ENCODE measurements at regions not wholly inside any gene's neighbourhood (a gene's known extent, or its start where the extent isn't known, plus 50 kb on each side); places are given as distances from the start of the nearest gene placed in this dataset.
A peak's percentile ranks its signal among the peaks of the same experiment; 100 is the strongest.

DNA sequence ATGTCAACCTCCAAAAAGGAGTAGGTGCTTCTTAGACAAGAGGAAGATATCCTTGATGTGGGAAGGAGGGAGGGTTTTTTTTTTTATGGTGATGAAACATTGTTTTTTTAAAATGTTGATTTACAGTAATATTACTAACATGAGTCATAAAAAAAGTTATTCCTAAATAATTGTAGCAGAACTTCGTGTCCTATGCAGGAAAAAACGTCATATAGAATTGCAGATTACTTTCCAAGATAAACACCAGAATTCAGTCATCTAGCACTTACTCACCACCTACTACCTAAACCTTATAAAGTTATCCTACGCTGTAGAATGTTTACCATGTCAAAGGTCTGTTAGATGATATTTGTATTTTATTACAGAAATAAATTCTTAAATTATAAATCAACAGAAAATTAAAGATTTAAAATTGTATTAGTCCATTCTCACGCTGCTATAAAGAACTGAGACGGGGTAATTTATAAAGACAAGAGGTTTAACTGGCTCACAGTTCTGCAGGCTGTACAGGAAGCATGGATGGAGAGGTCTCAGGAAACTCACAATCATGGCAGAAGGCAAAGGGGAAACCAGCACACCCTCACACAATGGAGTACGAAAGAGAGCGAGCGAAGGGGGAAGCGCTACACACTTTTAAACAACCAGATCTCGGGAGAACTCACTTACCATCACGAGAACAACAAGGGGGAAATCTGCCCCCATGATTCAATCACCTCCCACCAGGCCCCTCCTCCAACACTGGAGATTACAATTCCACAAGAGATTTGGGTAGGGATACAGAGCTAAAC is 105.2 kb upstream of the NEBL start:
- no peak for TF ChIP-seq REST (IDR thresholded peaks at IDR 0.05; ENCODE audit: insufficient read depth in 1 of 2, low read depth in 2 of 2, low read length in 1 of 2)
- no peak for TF ChIP-seq TCF7L2 (IDR thresholded peaks at IDR 0.05; ENCODE audit: low read depth, low read length)
- no peak for TF ChIP-seq SIN3A (IDR thresholded peaks at IDR 0.05; ENCODE audit: borderline replicate concordance, insufficient read depth, low read depth, low read length)
- TF ChIP-seq POLR2AphosphoS5 (IDR thresholded peaks at IDR 0.05; ENCODE audit: low read depth, low read length), result no peak
- TF ChIP-seq, protein P1, sequence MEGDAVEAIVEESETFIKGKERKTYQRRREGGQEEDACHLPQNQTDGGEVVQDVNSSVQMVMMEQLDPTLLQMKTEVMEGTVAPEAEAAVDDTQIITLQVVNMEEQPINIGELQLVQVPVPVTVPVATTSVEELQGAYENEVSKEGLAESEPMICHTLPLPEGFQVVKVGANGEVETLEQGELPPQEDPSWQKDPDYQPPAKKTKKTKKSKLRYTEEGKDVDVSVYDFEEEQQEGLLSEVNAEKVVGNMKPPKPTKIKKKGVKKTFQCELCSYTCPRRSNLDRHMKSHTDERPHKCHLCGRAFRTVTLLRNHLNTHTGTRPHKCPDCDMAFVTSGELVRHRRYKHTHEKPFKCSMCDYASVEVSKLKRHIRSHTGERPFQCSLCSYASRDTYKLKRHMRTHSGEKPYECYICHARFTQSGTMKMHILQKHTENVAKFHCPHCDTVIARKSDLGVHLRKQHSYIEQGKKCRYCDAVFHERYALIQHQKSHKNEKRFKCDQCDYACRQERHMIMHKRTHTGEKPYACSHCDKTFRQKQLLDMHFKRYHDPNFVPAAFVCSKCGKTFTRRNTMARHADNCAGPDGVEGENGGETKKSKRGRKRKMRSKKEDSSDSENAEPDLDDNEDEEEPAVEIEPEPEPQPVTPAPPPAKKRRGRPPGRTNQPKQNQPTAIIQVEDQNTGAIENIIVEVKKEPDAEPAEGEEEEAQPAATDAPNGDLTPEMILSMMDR (IDR thresholded peaks at IDR 0.05), result no peak
- DNase-seq (ENCODE audit: low read depth, low spot score) (no peak), ATAC-seq (peak; percentile 53; the same call in 1 of the 2 replicates)
- in situ Hi-C loops (cut with HindIII; ENCODE audit: low pct_unique_long_range_greater_than_20kb, low sequenced_read_pairs), result no loop called here
- H3K4me3 ChIP-seq (ENCODE audit: low read depth in 2 of 2, low read length in 2 of 2), result no peak overlapping the region
- peaks cover 12% of the 10 kb centered on the region; the same call in 1 of the 2 replicates for H3K4me1 ChIP-seq (ENCODE audit: control insufficient read depth, insufficient read depth, low read length)
- H3K9me3 ChIP-seq (ENCODE audit: control insufficient read depth, insufficient read depth, low read depth, low read length), result no peaks in the 10 kb centered on the region
- intact Hi-C loops (cut with micrococcal nuclease; ENCODE audit: unreplicated experiment), result no loop called here
- no peaks in the 10 kb centered on the region for H3K27me3 ChIP-seq (ENCODE audit: control insufficient read depth, insufficient read depth, low read length)
- POLR2A ChIA-PET, result no interaction called here
- no TSS peak for BruUV-seq (replicated peaks)
- H3K27ac ChIP-seq (ENCODE audit: low read length), result no peak overlapping the region
- H3K36me3 ChIP-seq (ENCODE audit: control insufficient read depth, insufficient read depth, low read length), result no peaks in the 10 kb centered on the region
- CTCF ChIA-PET, result no interaction called here

- no peak overlapping the region for H3K4me3 ChIP-seq (ENCODE audit: low read depth in 2 of 2, low read length in 2 of 2)
- ChIA-PET POLR2A (no interaction called here), CTCF (no interaction called here)
- in situ Hi-C loops (cut with HindIII; ENCODE audit: low pct_unique_long_range_greater_than_20kb, low sequenced_read_pairs), result no loop called here
- H3K36me3 ChIP-seq (ENCODE audit: control insufficient read depth, insufficient read depth, low read length), result no peaks in the 10 kb centered on the region
- H3K9me3 ChIP-seq (ENCODE audit: control insufficient read depth, insufficient read depth, low read depth, low read length), result no peaks in the 10 kb centered on the region
- H3K27me3 ChIP-seq (ENCODE audit: control insufficient read depth, insufficient read depth, low read length), result no peaks in the 10 kb centered on the region
- DNase-seq (ENCODE audit: low read depth, low spot score), result no peak
- no TSS peak for BruUV-seq (replicated peaks)
- ATAC-seq, result no peak
- peaks cover 12% of the 10 kb centered on the region; the same call in 1 of the 2 replicates for H3K4me1 ChIP-seq (ENCODE audit: control insufficient read depth, insufficient read depth, low read length)
- intact Hi-C loops (cut with micrococcal nuclease; ENCODE audit: unreplicated experiment), result no loop called here
- TF ChIP-seq REST (IDR thresholded peaks at IDR 0.05; ENCODE audit: insufficient read depth in 1 of 2, low read depth in 2 of 2, low read length in 1 of 2), result no peak
- TF ChIP-seq, protein P1 (IDR thresholded peaks at IDR 0.05), result no peak
- no peak for TF ChIP-seq POLR2AphosphoS5 (IDR thresholded peaks at IDR 0.05; ENCODE audit: low read depth, low read length)
- TF ChIP-seq SIN3A (IDR thresholded peaks at IDR 0.05; ENCODE audit: borderline replicate concordance, insufficient read depth, low read depth, low read length), result no peak
- no peak for TF ChIP-seq TCF7L2 (IDR thresholded peaks at IDR 0.05; ENCODE audit: low read depth, low read length)
- H3K27ac ChIP-seq (ENCODE audit: low read length), result no peak overlapping the region
Measured at GRCh38 chr10:20999699-21000098, 102.6 kb upstream of the NEBL start.
